ENCODE measurements at regions not wholly inside any gene's neighbourhood (a gene's known extent, or its start where the extent isn't known, plus 50 kb on each side); places are given as distances from the start of the nearest gene placed in this dataset.

DNA sequence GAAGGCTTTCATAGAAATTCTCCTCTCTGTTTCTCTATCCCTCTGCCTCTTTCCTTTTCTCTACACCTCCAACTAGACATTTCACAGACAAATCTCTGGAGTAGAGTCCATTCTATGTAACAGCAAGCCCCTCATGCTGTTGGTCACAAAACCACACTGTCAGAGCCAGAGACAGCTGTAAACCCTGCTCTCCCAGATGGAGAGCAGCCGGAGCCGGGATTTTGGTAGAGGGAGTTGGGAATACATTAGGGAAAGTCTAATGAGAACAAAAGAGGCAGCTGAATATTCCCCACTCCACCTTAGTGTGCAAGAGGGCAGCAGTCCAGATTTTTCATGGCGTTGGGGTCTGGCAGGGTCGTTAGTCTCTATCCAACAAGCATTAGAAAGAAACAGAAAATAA, 68.3 kb upstream of the EDN1 start:
- DNase-seq (ENCODE audit: low read depth), result no peak

DNA sequence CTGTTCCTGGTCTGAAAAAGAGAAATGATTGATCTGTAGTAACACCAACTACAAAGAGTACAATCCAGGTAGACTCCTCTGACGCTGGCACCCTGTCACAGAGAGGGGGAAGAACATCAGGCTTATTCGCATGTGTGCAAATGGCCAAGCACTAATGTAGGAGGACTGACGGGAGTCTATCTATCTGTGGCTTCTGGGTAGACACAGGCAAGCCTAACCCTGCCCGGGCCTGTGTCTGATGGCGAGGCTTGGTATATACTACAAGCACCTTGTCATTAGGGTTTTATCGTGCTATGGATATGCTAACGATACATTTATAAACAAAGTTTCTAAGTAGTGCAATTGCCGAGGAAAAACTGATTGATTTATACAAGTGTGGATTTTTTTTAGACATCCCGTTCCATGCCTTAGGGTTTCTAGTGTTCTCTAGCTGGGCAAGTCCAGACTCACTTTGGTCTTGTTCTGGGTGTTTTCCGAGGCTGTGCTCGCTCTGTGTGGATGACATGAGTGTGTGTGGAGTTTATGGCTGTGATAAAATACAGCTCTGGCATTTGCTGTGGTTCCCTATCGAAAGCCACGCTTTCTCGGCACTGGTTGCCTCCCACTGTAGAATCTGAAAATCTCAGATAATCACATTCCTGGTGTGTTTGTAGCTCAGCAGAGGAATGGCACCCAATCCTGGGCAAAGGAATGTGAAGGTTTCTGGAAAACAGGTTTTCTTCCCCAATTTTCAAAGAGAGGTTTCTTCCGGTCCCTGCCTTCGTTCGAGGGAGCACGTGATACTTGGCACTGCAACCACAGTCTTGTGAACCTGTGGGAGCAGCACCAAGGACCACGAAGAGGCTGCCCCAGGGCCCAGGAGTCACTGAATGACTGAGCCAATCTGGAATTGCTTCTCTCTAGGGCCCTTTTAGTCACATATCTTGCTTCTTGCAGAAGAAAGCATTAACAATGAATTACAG, 67.5 kb upstream of the EDN1 start:
- DNase-seq (ENCODE audit: low read depth), result no peak

DNA sequence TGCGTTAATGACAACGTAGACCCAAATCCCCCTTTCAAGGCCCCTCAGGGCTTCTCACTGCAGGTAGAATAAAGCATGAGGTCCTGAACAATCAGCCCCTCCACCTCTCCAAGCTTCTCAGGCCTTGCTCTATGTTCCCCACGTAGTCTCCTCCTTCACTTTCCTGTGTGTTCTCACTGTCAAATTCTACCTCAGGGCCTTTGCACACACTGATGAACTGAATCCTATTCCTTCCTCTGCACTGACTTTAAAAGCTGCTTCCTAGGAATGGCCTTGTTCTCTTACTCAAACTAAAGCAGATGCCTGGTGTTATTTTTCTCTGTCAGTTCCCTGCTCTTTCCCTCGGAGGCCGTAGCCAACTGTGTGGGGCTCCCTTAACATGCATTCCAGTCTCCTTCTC, 66.8 kb upstream of the EDN1 start:
- DNase-seq (ENCODE audit: low read depth), result no peak

DNA sequence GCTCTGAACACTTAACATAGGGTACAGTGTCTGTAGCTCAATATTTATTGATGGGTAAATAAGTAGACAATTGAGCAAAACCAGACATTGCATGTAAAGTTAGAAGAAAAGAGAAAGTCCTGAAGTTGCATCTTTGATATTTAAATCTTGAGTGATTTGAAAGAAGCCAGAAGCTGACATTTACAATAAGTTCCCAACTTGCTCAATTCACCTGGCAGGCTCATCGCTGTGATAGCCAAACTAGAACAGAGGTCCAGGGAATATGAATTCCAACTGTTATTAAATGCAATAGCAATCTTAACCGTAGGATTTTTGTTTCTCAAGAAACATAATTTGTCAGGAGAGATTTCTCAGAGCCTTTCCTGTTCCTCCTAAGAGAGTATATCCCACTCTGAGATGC, 65.9 kb upstream of the EDN1 start:
- DNase-seq (ENCODE audit: low read depth), result no peak

DNA sequence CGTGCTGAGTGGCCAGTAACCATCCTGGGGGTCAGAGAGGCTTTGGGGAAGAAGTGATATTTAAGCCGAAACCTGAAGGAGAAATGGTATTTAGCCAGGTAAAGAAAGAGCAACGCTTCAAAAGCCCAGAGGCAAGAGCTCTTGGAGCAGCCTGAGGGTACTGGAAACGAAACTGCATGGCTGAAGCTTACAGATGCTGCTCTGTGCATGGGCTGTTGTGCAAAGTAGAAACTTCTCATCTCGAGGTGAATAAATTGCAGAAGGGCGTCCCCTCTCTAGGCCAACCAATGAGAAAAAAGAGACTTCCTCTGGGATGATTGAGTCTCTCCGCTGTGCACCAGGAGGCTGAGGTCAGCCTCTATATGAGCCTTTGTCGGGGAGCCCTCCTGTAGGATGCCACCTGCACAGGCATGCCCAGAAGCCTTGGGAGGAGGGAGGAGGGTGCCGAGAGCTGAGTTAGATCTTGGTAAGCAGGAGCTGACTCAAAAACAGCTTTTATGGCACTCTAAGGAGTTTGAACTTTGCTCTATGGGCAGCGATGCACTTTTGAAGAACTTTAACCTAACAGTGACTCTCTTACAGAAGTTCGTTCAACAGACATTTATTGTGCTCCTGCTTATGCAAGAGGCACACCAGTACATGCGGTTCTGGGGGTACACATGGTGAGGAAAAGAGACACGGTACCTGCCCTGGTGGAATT, 61.6 kb upstream of the EDN1 start:
- DNase-seq (ENCODE audit: low read depth), result no peak

DNA sequence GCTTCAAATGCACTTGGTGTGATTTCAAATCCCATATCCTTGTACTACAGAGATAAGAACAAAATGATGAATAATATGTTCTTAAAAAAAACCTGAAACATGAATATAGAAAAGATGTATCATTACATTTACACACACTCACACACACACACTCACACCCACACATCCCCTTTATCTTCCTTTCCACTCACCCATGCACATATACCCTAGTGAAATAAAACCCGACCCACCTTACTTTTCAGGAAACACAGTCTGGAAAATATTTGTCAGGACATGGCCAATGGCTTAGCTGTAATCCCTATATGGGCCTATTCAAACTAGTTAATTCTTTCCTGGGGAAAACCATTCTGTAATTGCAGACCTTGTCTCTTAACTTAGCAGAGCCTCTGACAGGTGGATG, 60.8 kb upstream of the EDN1 start:
- no peak for DNase-seq (ENCODE audit: low read depth)

DNA sequence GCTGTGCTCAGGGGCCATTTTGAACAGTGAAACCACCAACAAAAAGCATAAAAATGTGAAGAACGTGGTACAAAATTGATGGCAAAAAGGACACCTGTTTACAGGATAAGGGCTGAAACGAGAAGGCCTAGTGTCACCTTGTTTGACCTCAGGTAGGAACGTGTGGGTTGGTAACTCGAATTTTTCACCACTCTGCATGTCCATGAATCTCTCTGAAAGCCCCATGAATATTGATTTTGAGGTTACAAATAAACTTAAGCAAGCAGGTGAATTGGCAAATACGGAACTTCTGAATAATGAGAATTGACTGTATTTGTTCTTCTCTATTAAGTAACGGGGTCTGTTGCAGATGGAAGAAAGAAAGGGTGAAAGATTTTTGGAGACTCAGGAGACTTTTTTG, 59.6 kb upstream of the EDN1 start:
- no peak for DNase-seq (ENCODE audit: low read depth)

DNA sequence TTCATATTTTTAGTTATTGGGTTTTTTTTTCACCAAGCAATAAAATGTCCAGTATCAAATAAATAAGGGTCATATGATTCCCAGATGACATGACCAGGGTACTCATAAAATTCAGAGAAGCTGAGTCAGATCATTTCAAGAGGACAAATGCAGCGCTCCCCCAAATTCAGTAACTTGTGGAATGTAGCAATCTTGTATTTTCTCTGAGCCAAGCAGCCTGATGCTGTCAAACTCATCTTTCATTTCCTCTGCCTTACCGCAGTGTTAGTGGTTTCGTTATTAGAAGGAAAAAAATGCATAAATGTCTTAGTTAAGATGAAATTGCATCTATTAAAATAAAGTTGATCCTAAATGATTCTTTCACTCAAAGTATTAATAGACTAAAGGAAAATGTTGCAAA, 57.8 kb upstream of the EDN1 start:
- no peak for DNase-seq (ENCODE audit: low read depth)

DNA sequence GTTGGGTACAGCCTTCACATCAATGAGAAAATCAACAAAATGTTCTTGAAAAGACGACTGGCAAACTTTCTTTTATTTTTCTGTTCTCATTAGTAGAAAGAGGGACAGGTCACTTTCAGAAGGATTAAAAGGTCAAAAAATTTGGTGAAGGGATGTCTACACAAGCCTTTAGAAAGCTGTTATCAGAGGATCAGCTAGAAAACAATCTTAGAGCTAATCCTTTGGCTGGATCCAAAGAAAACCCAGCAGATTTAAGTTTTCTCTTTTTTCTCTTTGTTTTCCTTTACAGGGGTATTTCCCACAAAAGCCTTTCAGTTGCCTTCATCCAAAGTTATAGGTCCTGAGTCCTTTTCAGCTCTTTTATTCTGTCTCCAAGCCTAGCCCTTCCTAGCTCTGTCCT, 57.3 kb upstream of the EDN1 start:
- no peak for DNase-seq (ENCODE audit: low read depth)

DNA sequence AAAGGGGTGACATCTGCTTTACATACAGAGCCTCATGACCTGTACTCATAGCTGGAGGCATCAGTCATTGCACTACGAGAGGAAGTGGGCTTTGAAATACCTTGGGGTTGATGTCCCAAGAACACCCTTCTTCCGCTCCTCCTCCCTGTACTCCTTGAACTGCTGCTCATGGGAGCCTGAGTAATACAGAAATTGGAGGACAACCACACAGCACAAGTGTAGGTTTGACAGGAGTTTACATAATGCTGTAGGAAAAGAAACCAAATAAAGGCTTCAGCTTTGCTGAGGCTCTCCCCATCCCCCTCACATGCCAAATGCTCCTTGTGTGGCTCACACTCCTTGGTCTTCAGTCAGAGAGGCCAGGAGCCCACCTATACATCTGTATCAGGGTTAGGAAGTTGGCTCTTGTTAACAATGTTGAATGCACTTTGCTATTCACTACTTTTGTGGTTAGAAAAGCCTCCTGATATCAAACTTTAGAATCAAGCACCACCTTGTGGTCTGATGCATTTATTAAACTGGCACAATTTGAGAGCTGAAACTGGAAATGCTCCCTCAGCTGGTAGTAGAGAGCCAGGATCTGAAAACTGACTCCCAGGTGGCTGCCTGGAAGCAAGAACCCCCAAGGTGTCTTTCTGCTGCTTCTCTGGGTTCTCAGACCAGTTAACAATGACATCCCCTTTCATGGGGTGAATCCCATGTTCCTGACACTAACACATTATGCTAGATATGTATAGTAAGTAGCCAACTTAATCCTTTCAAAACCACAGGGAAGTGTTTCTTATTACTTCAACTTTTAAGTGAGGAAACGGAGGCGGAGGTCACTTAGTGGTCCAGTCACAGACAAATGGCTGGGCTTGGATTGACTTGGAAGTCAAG, 56.2 kb upstream of the EDN1 start:
- DNase-seq (ENCODE audit: low read depth), result peak; percentile 5

DNA sequence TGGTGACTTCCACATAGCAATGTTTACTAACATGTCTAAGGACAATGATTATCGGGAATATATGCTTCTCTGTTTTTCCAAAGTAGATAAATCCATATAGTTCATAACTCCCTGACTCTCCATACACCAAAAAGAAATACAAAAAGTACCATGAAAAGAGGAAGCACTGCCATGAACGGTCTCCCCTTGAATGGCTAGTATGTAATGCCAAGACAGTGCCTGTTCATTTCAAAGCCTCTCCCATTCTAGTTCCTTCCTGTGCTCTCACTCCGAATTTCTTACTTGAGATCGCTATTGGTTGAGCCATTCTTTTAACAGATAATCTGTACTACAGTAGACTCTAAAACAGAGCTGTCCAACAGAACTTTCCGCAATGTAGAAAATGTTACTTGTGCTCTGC, 54.8 kb upstream of the EDN1 start:
- DNase-seq (ENCODE audit: low read depth), result no peak

DNA sequence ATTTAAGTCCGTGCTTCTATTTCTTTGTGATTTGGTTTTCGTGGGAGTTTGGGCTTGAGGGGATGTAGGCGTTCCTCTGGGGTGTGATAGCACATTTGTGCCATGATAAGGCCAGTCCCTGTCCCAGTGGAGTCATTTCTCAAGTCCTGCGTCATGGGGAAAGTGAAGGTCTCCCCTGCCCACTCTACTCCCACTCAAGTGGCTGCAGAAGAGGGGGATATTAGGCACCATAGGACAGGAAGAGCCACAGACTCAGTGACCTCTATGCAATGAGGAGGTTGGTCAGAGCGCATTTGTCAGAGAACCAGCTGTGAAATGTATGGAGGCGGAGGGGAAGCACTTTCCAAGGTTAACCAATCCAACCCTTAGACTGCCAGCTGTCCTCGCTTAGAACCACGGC, 51.9 kb upstream of the EDN1 start:
- DNase-seq (ENCODE audit: low read depth), result no peak

Data from activated T-cell treated with anti-CD3 and anti-CD28 coated beads for 1 hour (primary cell).